ENCODE measurements at regions not wholly inside any gene's neighbourhood (a gene's known extent, or its start where the extent isn't known, plus 50 kb on each side); places are given as distances from the start of the nearest gene placed in this dataset.
"Not testable (repeated sequence)": the region's sequence is repeated elsewhere in the genome, so short reads cannot be mapped to it uniquely, and the experiment has no call there.

GRCh38 chr9:22217254-22217653 is 208.1 kb upstream of the CDKN2B start:
- H3K36me3 ChIP-seq (ENCODE audit: low read depth, missing control alignments): no peaks in the 10 kb centered on the region
- WGBS, 2 donors: 64 to 98% methylated on average over 2 of the region's 2 CpGs
- intact Hi-C loops (cut with DNase I; ENCODE audit: low total_unique reads): no loop called here

GRCh38 chr9:22225856-22226255 is 216.8 kb upstream of the CDKN2B start:
- H3K36me3 ChIP-seq (ENCODE audit: low read depth, missing control alignments); H3K9me3 ChIP-seq; DNase-seq; H3K27me3 ChIP-seq; H3K27ac ChIP-seq; intact Hi-C loops (cut with DNase I; ENCODE audit: low total_unique reads); H3K4me1 ChIP-seq; H3K4me3 ChIP-seq: not testable (repeated sequence)
- 88 to 93% methylated on average over 9 of the region's 9 CpGs for WGBS, 2 donors

More at GRCh38 chr9:22217254-22217653, 208.1 kb upstream of the CDKN2B start:
- H3K4me1 ChIP-seq: no peaks in the 10 kb centered on the region
- no peak for DNase-seq
- TF ChIP-seq CTCF (IDR thresholded peaks at IDR 0.05): no peak
- no peak for TF ChIP-seq POLR2A (IDR thresholded peaks at IDR 0.05)
- no peak overlapping the region for H3K27ac ChIP-seq
- H3K4me3 ChIP-seq: no peak overlapping the region
- H3K9me3 ChIP-seq: no peaks in the 10 kb centered on the region
- H3K27me3 ChIP-seq: no peaks in the 10 kb centered on the region

GRCh38 chr9:22227986-22228385 is 218.6 kb upstream of the DMRTA1 start:
- intact Hi-C loops (cut with DNase I; ENCODE audit: low total_unique reads): no loop called here
- H3K27ac ChIP-seq: no peak overlapping the region
- no peak overlapping the region for H3K4me3 ChIP-seq

GRCh38 chr9:22228542-22228941 is 218.1 kb upstream of the DMRTA1 start:
- H3K9me3 ChIP-seq: no peaks in the 10 kb centered on the region
- H3K4me3 ChIP-seq: no peak overlapping the region
- 35 to 50% methylated on average over 3 of the region's 3 CpGs for WGBS, 2 donors
- no peaks in the 10 kb centered on the region for H3K27me3 ChIP-seq
- no peak overlapping the region for H3K27ac ChIP-seq
- H3K36me3 ChIP-seq (ENCODE audit: low read depth, missing control alignments): no peaks in the 10 kb centered on the region
- no peaks in the 10 kb centered on the region for H3K4me1 ChIP-seq
- TF ChIP-seq POLR2A (IDR thresholded peaks at IDR 0.05) (no peak), CTCF (IDR thresholded peaks at IDR 0.05) (no peak)
- no peak for DNase-seq
- intact Hi-C loops (cut with DNase I; ENCODE audit: low total_unique reads): no loop called here

More at GRCh38 chr9:22227986-22228385, 218.6 kb upstream of the DMRTA1 start:
- Histone ChIP-seq H3K9me3 (no peaks in the 10 kb centered on the region), H3K27me3 (no peaks in the 10 kb centered on the region), H3K36me3 (ENCODE audit: low read depth, missing control alignments) (no peaks in the 10 kb centered on the region), H3K4me1 (no peaks in the 10 kb centered on the region)
- no peak for DNase-seq
- TF ChIP-seq CTCF (IDR thresholded peaks at IDR 0.05): no peak
- TF ChIP-seq POLR2A (IDR thresholded peaks at IDR 0.05): no peak

GRCh38 chr9:22229069-22229468 is 217.6 kb upstream of the DMRTA1 start:
- Histone ChIP-seq H3K36me3 (ENCODE audit: low read depth, missing control alignments) (no peaks in the 10 kb centered on the region), H3K27ac (no peak overlapping the region), H3K4me1 (no peaks in the 10 kb centered on the region), H3K4me3 (peak overlapping the region in 1 of 2 donors; percentile 7), H3K9me3 (no peaks in the 10 kb centered on the region), H3K27me3 (no peaks in the 10 kb centered on the region)
- WGBS, 2 donors: 63 to 75% methylated on average over 2 to 4 of the region's 4 CpGs
- intact Hi-C loops (cut with DNase I; ENCODE audit: low total_unique reads): no loop called here
- DNase-seq: no peak
- TF ChIP-seq CTCF (IDR thresholded peaks at IDR 0.05): no peak
- no peak for TF ChIP-seq POLR2A (IDR thresholded peaks at IDR 0.05)

GRCh38 chr9:22231309-22231708 is 215.3 kb upstream of the DMRTA1 start:
- H3K9me3 ChIP-seq; H3K36me3 ChIP-seq (ENCODE audit: low read depth, missing control alignments); H3K4me1 ChIP-seq; H3K27ac ChIP-seq; H3K4me3 ChIP-seq; DNase-seq; H3K27me3 ChIP-seq: not testable (repeated sequence)
- intact Hi-C loops (cut with DNase I; ENCODE audit: low total_unique reads): loop anchor here (10.0 kb wide), 1 partner anchor 417 kb away; no protein-coding TSS in a partner anchor

Data from testis (tissue), 2 donors.